Ramos (cell line): ENCODE measurements at regions not wholly inside any gene's neighbourhood (a gene's known extent, or its start where the extent isn't known, plus 50 kb on each side); places are given as distances from the start of the nearest gene placed in this dataset.

Experiments
- in situ Hi-C: fragments of 300-500 bp; cut with MboI; formaldehyde crosslinking; loops from one replicate; pipeline ENCODE4 v1.14.3; 2022; ENCODE audit warnings: low sequenced_read_pairs; ENCODE audit not compliant: unreplicated experiment

DNA sequence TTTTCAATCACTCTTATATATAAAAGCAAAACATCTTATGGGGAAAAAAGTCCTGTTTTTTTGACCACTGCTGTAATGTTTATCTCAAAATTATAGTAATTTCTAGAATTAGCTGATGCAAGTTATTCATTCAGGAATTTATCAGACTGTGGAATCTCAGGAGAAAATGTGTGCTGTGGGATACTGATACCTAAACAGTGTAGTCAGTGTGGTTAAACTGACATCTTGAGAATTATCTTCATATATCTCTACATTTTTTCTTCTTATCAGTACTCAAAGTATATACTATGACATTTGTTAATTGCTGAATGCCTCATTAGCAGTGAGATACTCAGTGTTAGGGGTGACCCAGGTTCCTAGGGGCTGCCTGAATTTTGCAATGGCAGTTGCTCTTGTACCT lies 839.3 kb downstream of the KCNT2 start:
- in situ Hi-C loops = no loop called here

DNA sequence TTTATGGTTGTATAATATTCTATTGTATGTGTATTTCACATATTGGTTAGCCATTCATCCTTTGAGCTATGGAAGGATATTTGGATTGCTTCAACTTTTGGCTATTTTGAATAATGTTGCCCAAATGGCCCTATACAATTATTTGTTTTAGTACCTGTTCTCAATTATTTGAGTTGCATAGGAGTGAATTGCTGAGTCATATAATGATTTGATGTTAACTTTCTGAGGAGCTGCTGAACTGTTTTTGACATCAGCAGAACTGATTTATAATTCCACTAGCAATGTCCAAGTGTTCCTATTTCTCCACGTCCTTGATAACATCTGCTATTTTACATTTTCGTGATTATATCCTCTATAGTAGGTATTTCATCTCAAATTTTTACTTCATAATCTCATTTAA lies 839.9 kb downstream of the KCNT2 start:
- in situ Hi-C loops = no loop called here

DNA sequence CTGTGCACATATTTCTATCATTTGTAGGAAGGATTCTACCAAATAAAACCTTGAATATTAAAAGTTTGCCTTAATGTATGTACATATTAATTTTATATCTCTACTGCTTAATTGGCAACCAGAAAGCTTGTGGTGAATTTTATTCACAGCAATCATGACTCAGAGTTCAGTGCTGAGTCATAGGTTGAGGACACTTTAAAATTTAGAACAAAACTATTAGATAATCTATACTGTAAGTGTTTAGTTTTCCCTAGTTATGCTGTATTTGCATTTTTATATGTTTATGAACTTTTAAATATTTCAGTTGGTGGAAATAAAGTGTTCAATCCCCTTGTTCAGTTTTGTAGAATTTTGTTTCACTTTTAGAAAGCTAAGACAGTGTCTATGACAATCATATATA lies 841.5 kb downstream of the KCNT2 start:
- in situ Hi-C loops = no loop called here

DNA sequence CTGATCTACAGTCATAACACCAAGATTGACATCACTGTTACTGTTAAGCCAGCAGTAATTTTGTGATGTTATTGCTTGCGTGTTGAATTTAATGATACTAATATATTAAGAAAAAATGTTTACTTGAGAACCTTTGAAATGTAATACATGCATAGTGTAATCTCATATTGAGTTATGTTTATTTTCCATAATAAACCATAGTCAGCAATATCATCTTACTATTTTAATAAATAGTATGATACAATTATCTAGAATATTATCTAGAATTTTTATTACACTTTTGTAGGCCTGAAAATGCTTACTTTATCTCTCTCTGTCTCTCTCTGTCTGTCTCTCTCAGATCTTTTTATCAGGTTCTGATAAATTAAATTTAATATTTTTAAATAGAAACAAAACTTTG lies 843.1 kb downstream of the KCNT2 start:
- in situ Hi-C loops = no loop called here

DNA sequence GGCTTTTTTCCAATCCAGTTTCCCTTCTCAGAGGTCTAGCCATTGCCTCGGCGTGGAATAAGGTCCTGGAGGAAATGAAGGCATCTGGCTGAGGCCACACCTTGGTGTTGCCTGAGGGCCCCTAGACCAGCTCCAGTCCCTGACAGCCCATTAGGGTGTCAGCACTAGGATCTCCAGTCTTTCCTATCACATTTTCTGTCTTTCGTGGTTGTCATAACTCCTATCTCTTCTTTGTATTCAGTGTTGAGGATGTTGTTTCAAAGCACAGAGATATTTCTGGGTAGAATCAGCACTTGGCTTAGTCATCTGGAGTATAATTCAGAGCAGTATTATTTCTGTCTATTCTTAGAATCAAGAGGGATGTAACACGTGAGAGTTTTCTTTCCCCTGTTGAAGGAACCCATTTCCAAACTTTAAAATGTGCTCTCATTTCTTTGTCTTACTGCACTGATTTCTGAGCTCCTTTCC lies 844.3 kb downstream of the KCNT2 start:
- in situ Hi-C loops = no loop called here

DNA sequence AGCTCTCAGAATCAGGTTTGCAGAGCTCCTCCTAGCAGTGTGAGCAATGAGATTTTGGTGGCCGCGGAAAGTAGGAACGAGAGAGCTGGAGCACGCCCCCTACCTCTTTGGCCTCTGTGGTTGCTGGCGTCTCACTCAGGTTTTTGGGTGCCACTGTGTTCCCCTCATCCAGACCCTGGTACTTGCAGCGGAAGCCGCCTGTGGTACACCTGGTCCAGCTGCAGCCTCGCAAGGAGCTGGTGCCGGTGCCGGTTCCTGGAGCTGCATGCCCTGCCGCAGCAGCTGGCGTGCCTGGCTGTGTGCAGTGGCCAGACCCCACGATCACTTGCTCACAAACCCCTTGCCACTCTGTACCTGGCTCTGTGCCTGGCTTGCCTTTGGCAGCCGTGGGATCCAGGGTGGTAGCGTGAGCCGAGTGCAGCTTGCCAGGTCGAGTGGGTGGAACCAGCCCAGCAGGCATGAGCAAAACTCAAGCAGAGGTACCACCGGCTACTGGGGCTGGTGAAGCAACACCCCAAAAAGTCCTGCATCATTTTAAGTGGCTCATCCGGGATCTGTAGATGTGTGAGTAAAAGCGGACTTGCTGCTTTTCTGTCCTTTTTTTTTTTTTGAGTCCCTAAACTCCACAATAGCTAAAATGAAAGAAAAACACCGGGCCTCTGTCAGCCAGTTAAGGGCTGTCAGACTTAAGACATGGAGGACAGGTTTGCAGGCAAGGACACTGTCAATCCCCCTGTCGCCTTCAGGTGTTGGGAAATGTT lies 844.9 kb downstream of the KCNT2 start:
- in situ Hi-C loops = no loop called here

DNA sequence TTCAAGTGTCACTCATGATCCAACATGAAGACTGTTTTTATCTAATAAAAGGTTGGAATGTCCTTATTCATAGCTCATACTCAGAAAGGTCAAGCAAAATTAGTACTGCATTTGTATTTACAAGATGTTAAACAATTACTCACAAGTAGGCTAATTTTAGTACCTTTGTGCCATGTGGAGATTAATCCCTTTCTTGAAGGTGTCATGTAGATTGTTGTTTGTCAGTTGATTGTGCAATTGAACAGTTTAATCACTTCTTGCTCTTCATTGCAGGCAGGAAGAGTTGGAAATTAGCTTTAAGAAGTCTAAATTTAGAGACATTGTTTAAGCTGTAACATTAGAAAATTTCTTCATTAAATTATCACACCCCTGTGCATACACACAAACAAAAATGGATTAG lies 847.1 kb downstream of the KCNT2 start:
- in situ Hi-C loops = no loop called here

DNA sequence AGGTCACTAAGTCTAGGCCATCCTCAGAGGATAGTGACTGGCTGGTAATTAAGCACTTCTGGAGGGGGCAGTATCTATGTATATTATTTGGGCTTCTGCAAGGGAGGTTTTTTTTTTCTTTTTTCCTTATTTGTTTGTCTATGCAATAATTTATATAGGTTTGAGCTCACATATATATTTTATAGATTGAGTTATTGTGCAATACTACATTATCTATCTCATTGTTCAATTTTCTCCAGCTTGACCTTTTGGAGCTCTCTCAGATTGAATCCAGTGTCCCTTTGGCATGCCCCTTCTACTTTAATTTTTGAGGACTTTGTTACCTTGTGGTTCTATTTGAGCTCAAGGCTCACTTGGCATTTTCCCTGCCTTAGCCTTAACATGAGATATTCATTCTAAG lies 852.1 kb downstream of the KCNT2 start:
- in situ Hi-C loops = no loop called here

DNA sequence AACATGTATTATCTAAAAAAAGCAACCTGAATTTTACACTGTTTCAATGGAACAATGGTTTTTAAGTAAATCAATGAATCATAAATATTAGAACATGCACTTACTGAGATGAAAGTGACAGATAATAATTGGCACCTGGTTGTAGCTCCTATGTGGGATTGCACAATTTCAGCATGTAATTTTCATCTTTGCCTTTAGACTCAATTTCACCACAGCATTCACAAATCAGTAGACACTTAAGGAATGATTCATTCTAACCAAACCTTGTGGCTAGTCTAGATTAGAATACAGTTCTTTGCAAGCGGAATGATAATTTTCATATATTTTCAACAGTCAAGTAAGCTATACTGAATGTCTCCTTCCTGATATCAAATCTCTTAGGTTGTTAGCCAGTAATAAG lies 853.4 kb downstream of the KCNT2 start:
- in situ Hi-C loops = no loop called here

DNA sequence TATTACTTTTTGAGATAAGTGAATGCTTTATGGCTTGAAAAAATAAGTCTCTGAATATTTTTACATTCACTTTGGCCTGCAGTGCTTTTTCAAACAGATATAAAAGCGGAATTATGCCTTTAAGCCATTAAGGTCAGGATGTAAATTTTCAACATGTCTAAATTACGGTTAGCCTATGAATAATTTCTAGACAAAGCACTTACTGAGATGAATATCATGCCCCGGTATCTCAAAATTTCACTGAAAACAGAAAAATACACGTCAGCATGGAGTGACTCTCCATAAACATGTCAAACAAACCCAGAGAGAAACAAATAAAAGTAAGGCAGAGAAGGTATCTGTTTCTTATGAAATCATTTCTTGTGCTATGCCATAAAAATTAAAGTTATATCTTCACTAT lies 853.9 kb downstream of the KCNT2 start:
- in situ Hi-C loops = no loop called here

DNA sequence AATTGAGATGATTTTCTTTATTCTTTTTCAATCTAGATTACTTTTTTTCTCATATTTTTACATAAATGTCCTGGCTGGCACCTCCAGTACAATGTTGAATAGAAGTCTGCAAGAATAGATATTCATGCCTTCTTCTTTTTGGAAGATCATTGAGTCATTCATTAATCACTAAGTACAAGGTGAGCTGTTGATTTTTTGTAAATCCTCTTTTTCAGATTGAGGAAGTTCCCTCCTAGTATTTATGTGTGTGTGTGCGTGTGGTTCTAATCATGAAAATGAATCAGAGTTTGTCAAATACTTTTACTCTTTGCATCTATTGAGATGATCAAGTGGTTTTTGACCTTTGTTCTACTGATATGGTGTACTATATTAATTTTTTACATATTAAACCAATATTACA lies 859.3 kb downstream of the KCNT2 start:
- in situ Hi-C loops = no loop called here

DNA sequence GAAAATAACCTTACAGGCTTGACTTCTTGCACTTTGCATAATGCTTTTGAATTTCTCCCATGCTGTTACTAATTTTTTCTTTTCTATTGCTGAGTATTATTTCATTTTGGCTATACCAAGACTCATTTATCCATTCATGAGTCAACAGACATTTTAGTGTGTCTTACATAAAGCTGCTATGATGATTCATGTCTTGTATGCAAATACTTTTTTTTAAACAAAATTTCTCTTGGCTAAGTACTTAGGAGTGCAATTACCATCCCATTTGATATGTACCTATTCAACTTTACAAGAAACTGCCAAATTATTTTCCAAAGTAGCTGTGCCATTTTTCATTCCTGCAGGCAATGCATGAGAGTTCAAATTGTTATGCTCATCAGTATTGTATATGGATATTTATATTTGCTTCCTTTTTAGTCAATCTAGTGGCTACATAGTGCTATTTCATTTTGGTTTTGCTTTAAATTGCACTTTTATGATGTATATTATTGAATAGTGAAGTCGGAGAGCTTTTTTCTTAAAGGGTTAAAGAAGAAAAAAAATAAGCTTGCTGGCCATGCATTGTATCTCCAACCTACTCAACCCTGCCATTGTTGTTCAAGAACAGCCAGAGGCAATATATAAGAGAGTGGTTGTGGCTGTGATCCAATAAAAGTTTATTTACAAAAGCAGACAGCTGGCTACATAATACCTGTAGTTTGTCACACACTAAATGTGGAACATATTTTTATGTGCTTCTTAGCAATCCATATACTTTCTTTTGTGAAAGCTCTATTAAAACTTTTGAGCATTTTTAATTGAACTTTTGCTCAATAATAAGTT lies 862.8 kb downstream of the KCNT2 start:
- in situ Hi-C loops = no loop called here

DNA sequence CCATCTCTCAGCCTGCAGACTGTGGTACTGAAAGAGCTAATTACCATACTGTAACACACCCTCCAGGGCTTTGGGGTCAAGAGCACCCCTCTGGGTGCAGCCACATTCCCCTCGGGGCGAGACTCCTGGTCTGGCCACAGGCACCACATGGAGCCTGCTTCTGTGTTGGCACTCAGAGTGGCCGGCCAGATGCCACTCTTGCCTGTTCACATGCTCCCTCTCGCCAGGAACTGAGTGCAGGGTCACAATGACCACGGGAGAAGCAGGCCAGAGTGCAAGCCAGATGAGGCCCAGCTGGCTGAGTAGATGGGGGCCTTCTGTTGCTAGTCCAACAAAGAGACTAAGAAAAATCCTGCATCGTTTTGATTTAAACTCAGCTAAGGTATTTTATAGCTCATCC lies 864.0 kb downstream of the KCNT2 start:
- in situ Hi-C loops = no loop called here

DNA sequence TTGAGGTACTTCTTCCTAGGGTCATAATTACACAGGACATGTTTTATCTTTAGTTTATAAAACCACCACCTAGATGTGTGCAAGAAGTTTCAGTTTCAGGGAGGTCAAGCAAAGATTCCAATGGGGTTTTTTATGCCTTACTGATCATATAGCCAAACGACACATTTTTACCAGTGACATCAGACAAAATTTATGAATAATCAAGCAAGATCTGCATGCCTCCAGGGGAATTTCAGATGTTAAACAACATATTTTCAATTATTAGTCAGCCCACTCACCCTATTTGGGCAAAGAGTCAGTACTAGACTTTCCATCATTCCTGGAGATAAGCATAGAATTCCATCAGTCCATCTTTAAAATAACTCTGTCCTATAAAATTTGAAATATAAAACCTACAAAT lies 867.4 kb downstream of the KCNT2 start:
- in situ Hi-C loops = no loop called here

DNA sequence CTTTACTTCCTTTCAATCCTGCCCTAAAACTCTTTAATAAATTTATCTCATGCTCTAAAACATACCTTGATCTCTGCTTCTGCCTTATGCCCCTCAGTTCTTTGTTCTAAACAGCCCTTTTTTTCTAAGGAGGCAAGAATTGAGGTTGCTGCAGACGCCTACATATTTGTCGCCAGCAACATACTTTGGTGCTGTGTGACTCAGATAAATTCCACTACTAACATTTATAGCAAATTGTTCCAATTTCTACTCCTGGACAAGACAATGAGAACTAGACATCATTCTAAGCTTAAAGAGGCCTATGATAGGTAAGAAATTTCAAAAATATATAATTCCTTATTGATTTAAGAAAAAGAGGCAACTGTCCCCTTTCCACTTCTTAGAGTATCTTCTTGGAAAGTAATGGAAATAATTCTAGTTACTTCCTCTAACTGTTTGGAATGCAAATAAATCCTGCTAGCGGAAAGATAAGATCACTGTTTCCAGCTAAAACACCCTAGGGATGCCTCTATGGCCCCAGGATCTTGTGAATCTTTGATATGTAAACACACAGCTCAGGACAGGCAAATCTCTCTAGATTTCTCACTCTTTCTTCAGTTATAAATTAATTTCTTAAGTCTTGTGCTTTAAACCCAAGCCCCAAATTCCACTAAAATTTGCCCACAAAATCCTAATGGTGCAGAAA lies 869.1 kb downstream of the KCNT2 start:
- in situ Hi-C loops = no loop called here

DNA sequence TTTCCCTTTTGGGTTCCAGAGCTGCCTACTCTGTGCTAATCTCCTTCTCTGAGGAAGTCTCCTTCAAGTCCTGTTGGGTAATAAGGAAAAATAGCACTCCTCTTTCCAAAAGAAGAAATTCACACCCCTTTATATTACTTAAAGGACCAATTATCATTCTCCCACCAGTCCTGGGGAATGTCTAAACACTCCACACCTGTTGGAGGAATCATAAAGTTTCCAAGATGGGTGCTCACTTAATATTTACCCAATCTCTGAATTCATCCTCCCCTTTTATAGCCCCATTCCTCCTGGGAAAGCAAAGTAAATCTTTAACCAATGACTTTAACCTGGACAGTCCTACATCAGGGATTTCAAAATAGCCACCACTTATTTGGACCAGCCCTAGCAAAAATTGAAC lies 873.1 kb downstream of the KCNT2 start:
- in situ Hi-C loops = no loop called here

DNA sequence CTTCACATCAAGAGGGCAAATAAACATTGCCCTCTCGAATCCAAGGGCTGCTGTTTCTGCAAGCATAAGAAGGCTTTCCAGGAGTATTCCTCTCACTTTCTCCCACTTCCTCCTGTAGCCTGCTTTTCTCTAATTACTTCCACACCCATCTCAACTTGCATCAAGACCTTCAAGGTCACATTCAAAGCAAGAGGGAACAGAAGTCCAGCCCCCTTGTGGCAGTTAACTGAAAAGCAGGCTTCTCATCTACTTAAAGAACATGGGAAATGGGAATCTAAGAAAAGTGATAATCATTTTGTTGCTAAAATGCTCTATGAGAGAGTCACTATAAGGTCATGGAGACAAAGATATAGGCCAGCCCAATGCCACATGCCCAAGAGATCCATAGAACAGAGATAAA lies 874.4 kb downstream of the KCNT2 start:
- in situ Hi-C loops = no loop called here

DNA sequence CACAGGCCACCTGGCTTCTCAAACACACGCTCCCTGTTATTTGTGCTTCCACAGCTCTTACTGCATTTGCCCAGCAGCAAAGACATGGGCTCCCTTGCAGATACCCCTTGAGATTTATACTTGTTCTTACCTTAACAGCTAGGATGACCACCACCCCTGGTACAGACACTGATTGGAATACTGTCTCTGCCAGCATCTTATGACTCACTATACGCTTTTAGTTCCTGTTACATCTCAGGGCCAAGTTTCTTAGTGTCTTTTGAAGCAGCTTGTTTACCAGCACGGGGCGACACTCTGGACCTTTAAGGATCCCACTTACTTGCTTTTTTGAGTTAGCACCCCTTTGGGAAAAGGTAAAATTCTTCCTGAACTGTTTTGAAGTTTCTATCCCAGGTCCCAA lies 874.8 kb downstream of the KCNT2 start:
- in situ Hi-C loops = no loop called here

DNA sequence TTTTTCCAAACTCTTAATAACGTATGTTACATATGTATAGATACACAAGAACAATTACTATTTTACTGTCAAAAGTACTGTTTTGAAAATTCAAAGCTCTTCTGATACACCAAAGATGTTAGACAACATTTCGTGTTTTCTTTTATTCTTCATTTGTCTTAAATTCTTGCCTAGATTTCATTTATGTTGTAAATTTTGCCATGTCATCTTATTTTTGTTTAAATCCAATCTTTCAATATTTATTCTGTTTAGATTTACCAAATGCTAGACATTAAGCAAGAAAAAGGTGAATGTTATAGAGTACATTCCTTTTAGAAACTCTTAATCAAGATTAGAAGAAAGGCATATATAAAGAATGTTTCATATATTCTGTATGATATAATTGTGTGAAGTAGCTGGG lies 876.9 kb downstream of the KCNT2 start:
- in situ Hi-C loops = no loop called here

DNA sequence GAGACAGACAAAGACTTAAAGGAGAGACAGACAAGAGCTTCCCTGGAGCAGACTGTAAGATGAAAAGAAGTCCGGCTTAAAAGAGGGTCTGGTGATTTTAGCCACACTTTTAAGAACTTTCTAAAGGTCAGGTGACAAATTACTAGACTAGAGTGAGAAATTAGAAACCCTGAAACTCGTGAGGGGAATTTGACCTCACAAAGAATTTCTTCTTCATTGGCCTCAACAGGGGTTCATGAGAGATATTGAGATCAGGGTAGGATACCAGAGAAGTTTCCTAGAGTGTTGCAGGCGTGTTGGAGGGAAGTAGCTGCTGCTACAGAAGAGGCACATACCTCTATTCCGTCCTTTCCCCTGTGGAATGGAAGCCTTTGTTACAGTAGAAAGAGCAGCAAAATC lies 884.4 kb downstream of the KCNT2 start:
- in situ Hi-C loops = no loop called here
